ENCODE measurements at regions not wholly inside any gene's neighbourhood (a gene's known extent, or its start where the extent isn't known, plus 50 kb on each side); places are given as distances from the start of the nearest gene placed in this dataset.

DNA sequence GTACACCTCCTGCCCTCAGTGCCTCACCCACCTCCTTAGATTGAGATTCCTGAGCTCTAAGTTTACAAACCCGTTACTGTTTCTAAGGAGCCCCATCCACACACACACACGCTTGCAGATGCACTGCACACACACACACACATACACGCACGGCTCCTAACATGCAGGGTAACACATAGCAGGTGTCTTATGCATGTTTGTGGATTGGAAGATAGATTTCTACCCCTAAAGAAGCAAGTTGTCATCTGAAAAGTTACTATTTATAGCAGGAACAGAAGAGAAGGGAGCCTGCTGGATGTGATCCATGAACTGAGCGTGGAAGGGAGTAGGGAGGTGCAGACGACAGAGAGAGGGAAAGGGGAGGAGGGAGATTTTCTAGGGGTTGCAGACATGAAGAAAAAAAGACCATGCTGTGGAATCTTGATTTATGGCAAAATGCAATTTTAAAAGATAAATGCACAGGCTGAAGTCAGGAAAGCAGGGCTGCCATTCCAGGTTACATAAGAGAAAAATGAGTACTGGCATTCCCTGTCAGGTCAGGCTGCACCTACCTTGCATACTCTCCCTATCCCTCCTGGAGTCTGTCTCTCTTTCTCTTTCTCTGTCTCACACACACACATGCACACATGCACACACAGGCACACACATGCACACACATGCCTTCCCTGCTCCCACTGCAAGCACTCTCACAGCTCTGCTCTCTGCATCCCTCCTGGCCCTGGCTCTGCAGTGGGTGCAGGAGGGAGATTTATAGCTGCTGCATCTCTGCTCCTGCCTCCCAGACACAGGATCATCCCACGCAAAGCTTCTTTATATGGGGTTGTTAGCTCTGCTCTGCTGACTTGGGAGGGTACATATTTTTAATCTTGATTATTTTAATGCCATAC, 192.6 kb upstream of the MYT1L start:
- TF ChIP-seq, protein P1, sequence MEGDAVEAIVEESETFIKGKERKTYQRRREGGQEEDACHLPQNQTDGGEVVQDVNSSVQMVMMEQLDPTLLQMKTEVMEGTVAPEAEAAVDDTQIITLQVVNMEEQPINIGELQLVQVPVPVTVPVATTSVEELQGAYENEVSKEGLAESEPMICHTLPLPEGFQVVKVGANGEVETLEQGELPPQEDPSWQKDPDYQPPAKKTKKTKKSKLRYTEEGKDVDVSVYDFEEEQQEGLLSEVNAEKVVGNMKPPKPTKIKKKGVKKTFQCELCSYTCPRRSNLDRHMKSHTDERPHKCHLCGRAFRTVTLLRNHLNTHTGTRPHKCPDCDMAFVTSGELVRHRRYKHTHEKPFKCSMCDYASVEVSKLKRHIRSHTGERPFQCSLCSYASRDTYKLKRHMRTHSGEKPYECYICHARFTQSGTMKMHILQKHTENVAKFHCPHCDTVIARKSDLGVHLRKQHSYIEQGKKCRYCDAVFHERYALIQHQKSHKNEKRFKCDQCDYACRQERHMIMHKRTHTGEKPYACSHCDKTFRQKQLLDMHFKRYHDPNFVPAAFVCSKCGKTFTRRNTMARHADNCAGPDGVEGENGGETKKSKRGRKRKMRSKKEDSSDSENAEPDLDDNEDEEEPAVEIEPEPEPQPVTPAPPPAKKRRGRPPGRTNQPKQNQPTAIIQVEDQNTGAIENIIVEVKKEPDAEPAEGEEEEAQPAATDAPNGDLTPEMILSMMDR (IDR thresholded peaks at IDR 0.05) = no peak
- TF ChIP-seq POLR2AphosphoS5 (IDR thresholded peaks at IDR 0.05) (no peak), EP300 (IDR thresholded peaks at IDR 0.05) (no peak)

All from sigmoid colon (tissue), 4 donors.